ENCODE measurements at regions not wholly inside any gene's neighbourhood (a gene's known extent, or its start where the extent isn't known, plus 50 kb on each side); places are given as distances from the start of the nearest gene placed in this dataset.

- TF ChIP-seq STAT1 (IDR thresholded peaks at IDR 0.05; ENCODE audit: unreplicated experiment) (no peak), ZNF114 (CRISPR knock-in tag; IDR thresholded peaks at IDR 0.05) (no peak), CTCF (conservative IDR thresholded peaks at IDR 0.05; ENCODE audit: low read depth in 2 of 2) (no peak), EZH2 (IDR thresholded peaks at IDR 0.05; ENCODE audit: low read depth, unreplicated experiment) (no peak), POLR2AphosphoS5 (IDR thresholded peaks at IDR 0.05; ENCODE audit: low read depth) (no peak)
- H3K27ac Mint-ChIP-seq: no peak overlapping the region
- H3K4me3 Mint-ChIP-seq: no peak overlapping the region
- Histone ChIP-seq H3K4me2 (no peak overlapping the region), H4K20me1 (replicated peaks; ENCODE audit: insufficient read depth) (no peaks in the 10 kb centered on the region), H2AFZ (no peak overlapping the region), H3K36me3 (ENCODE audit: insufficient read depth) (no peaks in the 10 kb centered on the region), H3K4me3 (no peak overlapping the region), H3F3A (replicated peaks; ENCODE audit: low read depth) (no peaks in the 10 kb centered on the region), H3K27me3 (ENCODE audit: insufficient read depth) (no peaks in the 10 kb centered on the region), H3K79me2 (replicated peaks; ENCODE audit: insufficient read depth) (no peaks in the 10 kb centered on the region), H3K4me1 (ENCODE audit: insufficient read depth) (no peaks in the 10 kb centered on the region), H3K9me2 (ENCODE audit: insufficient read depth) (no peaks in the 10 kb centered on the region), H3K27ac (ENCODE audit: low read depth) (no peak overlapping the region)
- DNase-seq (ENCODE audit: low spot score) (no peak), ATAC-seq (no peak)
- no peaks in the 10 kb centered on the region for H3K27me3 Mint-ChIP-seq (ENCODE audit: insufficient read depth, low read depth, poor library complexity)
- H3K9me3 Mint-ChIP-seq: no peaks in the 10 kb centered on the region
- H3K4me1 Mint-ChIP-seq: no peaks in the 10 kb centered on the region
- H3K36me3 Mint-ChIP-seq (ENCODE audit: low read depth): no peaks in the 10 kb centered on the region
Observed at GRCh38 chr4:64545593-64545992, 136.3 kb upstream of the TECRL start.

- no peak overlapping the region for H3K4me3 ChIP-seq
- no peaks in the 10 kb centered on the region for H3K36me3 ChIP-seq (ENCODE audit: insufficient read depth)
- Mint-ChIP-seq H3K4me1 (no peaks in the 10 kb centered on the region), H3K9me3 (no peaks in the 10 kb centered on the region), H3K27ac (no peak overlapping the region), H3K27me3 (ENCODE audit: insufficient read depth, low read depth, poor library complexity) (no peaks in the 10 kb centered on the region), H3K36me3 (ENCODE audit: low read depth) (no peaks in the 10 kb centered on the region), H3K4me3 (no peak overlapping the region)
- peak; percentile 81 for ATAC-seq
- H2AFZ ChIP-seq: no peak overlapping the region
- TF ChIP-seq ETS1 (IDR thresholded peaks at IDR 0.05) (no peak), CTCF (conservative IDR thresholded peaks at IDR 0.05; ENCODE audit: low read depth in 2 of 2) (peak; percentile 90 to 92)
- no peaks in the 10 kb centered on the region for H3K79me2 ChIP-seq (replicated peaks; ENCODE audit: insufficient read depth)
- no peaks in the 10 kb centered on the region for H3K9me2 ChIP-seq (ENCODE audit: insufficient read depth)
- no peaks in the 10 kb centered on the region for H3K4me1 ChIP-seq (ENCODE audit: insufficient read depth)
- DNase-seq (ENCODE audit: low spot score): peak; percentile 78
- H3K27me3 ChIP-seq (ENCODE audit: insufficient read depth): no peaks in the 10 kb centered on the region
- no peaks in the 10 kb centered on the region for H3F3A ChIP-seq (replicated peaks; ENCODE audit: low read depth)
- no peak overlapping the region for H3K27ac ChIP-seq (ENCODE audit: low read depth)
- no peak overlapping the region for H3K4me2 ChIP-seq
- no peaks in the 10 kb centered on the region for H4K20me1 ChIP-seq (replicated peaks; ENCODE audit: insufficient read depth)
Observed at GRCh38 chr4:64539234-64539849, 130.1 kb upstream of the TECRL start.

All from GM23338 (cell line).